GM12865 (cell line): ENCODE measurements at regions not wholly inside any gene's neighbourhood (a gene's known extent, or its start where the extent isn't known, plus 50 kb on each side); places are given as distances from the start of the nearest gene placed in this dataset.

ENCODE experiments used
- DNase-seq: peaks from one replicate; pipeline ENCODE4 v3.0.0; 2010; ENCODE audit warnings: low read depth
- H3K4me3 ChIP-seq: 2 replicates; pipeline ENCODE4 v1.5.1; 2011; ENCODE audit warnings: mild to moderate bottlenecking, low read depth, low read length, control low read depth
- CTCF ChIP-seq: IDR thresholded peaks from 2 replicates; pipeline ENCODE4 v1.5.1; 2011; ENCODE audit warnings: low read length, control low read depth, low read depth, inconsistent platforms; ENCODE audit not compliant: insufficient read depth; ENCODE audit errors: missing control alignments

DNA sequence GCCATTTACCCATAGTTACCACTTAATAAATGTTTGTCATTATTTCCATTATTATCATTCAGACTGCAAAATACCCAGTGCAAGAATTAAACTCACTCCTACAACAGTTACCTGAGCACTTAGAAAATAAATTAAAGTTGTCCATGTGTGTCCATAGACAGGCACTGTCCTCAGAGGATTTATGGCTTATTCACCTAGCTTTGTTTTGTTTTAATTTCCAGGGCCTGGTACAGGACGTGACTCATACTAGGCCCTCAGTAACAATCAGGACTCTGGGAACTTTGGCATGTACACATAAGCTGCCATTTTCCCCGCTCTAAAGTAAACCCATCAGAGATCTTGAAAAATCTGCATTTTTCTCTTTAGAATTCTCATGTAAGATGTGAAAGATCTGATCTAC, 458.5 kb upstream of the ARRDC4 start:
- H3K4me3 ChIP-seq = no peak overlapping the region
- DNase-seq = no peak
- no peak for TF ChIP-seq CTCF

DNA sequence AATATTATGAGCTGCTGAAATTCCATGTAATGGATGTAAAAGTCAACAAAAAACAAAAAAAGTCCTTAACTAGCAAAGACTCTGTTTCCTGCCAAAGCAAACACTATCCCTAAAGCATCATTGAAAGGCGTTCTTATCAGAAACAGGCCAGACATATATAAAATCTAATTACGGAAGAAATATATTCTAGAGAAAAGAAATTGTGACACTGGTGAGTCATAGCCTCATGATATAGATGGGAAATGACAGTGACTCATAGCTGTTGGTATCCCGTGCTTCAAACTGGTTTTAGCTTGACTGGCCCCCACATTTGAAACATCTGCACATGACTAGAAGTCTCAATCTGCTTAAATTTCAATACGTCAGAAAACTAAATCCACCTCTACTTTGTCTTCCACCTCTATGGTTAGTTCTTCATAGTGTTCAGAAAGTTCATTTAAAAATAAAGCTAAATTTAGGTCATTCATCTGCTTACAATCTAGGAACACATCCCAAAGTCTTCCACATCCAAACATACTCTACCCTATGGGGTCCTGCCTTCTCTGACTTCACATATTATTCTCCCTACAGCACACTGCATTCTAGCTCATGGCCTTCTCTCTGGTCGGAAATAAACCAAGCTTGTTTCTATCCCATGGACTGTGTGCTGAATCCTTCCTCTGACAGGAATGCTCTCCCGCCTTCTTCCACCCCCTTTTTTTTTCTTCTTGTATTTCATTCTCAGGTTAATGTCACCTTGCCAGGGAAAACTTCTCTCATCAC, 456.3 kb upstream of the ARRDC4 start:
- DNase-seq = no peak

DNA sequence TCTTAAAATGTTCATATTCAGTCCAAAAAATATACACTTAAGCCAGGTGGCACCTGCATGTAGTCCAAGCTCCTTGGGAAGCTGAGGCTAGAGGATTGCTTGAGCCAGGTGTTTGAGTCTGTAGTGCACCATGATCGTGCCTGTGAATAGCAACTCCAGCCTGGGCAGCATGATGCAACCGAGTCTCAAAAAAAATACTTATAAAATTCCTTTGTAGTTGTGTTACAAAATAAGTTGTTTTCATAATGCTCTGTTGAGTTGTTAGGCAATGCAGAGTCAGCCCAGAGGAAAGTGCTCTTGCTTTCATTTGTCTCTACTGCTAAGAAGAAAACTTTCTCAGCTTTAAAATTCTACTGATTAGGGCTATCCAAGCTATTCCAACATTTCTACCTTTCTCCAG, 442.8 kb upstream of the ARRDC4 start:
- no peak overlapping the region for H3K4me3 ChIP-seq
- no peak for DNase-seq
- TF ChIP-seq CTCF = no peak

More for the DNA sequence above, 456.3 kb upstream of the ARRDC4 start:
- TF ChIP-seq CTCF = no peak
- H3K4me3 ChIP-seq = no peak overlapping the region

GRCh38 chr15:97520689-97521088, 439.8 kb upstream of the ARRDC4 start:
- DNase-seq = no peak
- TF ChIP-seq CTCF = no peak
- no peak overlapping the region for H3K4me3 ChIP-seq

DNA sequence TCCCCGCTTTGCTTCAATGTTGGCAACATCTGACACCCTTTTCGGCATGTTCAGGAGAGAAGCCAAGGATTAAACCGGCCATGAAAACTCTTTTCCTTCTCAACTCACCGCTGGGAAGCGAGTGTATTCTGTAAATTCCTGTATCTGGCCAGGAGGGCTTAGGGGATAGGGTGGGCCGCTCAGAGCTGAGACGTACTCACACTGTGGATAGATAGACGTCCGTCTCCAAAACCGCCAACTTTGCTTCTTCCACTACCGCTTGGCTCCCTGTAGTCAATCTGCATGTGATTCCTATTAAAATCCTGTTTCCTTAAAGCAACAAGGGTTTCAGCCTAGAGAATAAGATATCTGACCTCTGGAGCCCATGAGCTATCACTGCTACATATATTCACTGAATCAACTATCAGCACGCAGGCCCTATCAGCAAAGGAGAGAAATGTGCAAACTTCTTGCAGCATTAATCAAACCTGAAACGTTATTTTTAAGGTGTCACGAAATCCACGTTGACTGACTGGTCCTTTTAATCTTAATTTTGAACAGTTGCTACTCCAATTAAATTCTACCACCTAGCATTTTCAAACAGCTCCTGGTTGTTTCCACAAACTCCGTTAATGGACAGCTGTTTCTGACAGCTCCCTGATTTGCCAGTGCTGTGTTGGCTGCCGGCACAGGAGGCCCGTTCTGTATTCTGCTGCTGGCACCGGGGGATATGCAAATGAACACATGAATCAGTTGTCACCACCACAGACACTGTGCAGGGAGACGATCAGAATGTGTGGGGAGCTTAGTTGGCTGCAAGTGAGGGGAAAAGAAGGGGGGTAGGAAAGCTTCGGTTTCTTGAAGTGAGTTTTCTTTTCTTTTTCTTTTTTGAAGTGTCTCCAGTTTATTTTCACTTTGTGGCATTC, 438.9 kb upstream of the ARRDC4 start:
- no peak for DNase-seq
- no peak for TF ChIP-seq CTCF
- no peak overlapping the region for H3K4me3 ChIP-seq

DNA sequence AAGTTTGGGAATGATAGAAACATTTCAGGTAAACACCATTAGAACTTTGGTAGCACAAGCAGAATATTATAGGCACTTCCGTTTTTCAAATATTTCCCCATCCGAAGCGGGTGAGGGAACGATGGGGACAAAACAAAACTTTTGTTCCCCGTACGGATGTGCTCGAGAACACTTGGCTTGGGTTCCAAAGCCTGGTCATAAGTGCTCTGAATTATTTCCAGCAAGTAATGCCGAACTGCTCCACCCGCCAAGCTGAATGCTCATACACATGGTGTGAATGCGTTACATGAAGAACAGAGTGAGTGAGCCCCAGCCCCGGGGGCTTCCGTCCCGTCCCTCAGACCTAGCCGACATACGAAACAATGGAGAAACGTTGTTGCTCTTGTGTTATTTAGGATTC, 438.2 kb upstream of the ARRDC4 start:
- TF ChIP-seq CTCF = no peak
- no peak overlapping the region for H3K4me3 ChIP-seq

DNA sequence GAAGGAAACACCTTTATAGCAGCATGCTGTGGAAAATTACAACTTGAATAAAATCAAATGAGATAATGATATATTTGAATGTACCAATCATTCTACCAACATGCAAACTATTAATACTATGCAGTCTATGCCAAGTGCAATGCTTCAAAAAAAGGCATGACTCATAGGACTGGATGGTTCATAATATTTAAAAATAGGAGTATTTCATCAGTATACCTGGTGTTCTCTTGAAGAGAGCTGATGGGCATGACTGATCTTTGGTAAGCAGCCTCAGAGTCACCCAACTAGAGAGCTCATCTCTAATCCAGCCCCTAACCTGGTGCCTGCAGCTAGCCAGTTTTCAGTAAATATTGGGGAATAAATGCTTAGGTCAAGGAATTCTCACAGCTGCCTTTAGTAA, 434.7 kb upstream of the ARRDC4 start:
- no peak overlapping the region for H3K4me3 ChIP-seq
- no peak for TF ChIP-seq CTCF
- no peak for DNase-seq

More for the DNA sequence above, 438.2 kb upstream of the ARRDC4 start:
- DNase-seq = no peak
